Colonic mucosa (tissue), 4 donors: ENCODE measurements at regions not wholly inside any gene's neighbourhood (a gene's known extent, or its start where the extent isn't known, plus 50 kb on each side); places are given as distances from the start of the nearest gene placed in this dataset.

Experiments used
- DNase-seq: peaks from one replicate; pipeline ENCODE4 v3.0.0-alpha.2; 2020
- H3K27ac ChIP-seq: fragments of 200-600 bp; one replicate; pipeline ENCODE4 v1.8.0; 2021
- H3K27me3 ChIP-seq: fragments of 200-600 bp; one replicate; pipeline ENCODE4 v1.8.0; 2021
- H3K36me3 ChIP-seq: fragments of 200-600 bp; one replicate; pipeline ENCODE4 v1.8.0; 2021
- H3K4me1 ChIP-seq: fragments of 200-600 bp; one replicate; pipeline ENCODE4 v1.8.0; 2021; ENCODE audit warnings: mild to moderate bottlenecking
- H3K4me3 ChIP-seq: fragments of 200-600 bp; one replicate; pipeline ENCODE4 v1.8.0; 2021
- H3K9ac ChIP-seq, 2 donors: one replicate each; pipeline ENCODE4 v1.7.0; 2013; ENCODE audit warnings: control low read depth in 2 of 2, low read depth in 2 of 2, low read length in 2 of 2
- H3K9me3 ChIP-seq: fragments of 200-600 bp; one replicate; pipeline ENCODE4 v1.8.0; 2021
- CTCF ChIP-seq: fragments of 200-600 bp; IDR thresholded peaks from one replicate; pipeline ENCODE4 v1.8.0; 2022; ENCODE audit warnings: antibody characterized with exemption, mild to moderate bottlenecking
- intact Hi-C: fragments of 100-400 bp; cut with DNase I; formaldehyde crosslinking; loops from one replicate; pipeline ENCODE4 v1.14.1; 2022
- donor health status: healthy.
- donor health status: DM: no; HTN: no; CAD: no.
- donor health status: DM: no; HTN: no; CAD: no.

- no peak overlapping the region for H3K4me3 ChIP-seq
- no peaks in the 10 kb centered on the region for H3K36me3 ChIP-seq
- intact Hi-C loops, result no loop called here
- no peaks in the 10 kb centered on the region for H3K9me3 ChIP-seq
- no peak for TF ChIP-seq CTCF
- DNase-seq, result no peak
- H3K4me1 ChIP-seq, result no peaks in the 10 kb centered on the region
- no peak overlapping the region for H3K9ac ChIP-seq
- no peak overlapping the region for H3K27ac ChIP-seq
- no peaks in the 10 kb centered on the region for H3K27me3 ChIP-seq
Observed at GRCh38 chr15:31456354-31457060, 129.9 kb downstream of the KLF13 start.

DNA sequence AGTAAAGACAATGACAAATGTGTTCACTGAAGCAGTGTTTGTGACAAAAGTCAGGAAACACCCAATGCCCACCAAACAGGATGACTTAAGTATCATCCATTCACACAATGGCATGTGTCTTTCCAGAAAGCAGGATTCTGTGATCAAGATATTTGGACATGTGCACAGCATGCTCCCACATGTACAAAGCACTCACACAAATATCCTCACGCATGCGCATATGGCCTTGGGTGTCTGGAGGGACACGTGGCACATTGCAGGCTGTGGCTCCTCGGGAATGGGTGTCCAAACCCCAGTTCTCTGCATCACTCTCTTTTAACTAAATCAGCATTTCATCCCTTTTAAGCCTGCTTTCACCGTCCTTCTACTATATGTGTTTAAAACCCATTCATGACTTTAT lies 130.5 kb downstream of the KLF13 start:
- intact Hi-C loops, result no loop called here
- Histone ChIP-seq H3K27me3 (no peaks in the 10 kb centered on the region), H3K36me3 (no peaks in the 10 kb centered on the region), H3K4me3 (no peak overlapping the region), H3K9ac (no peak overlapping the region), H3K9me3 (no peaks in the 10 kb centered on the region), H3K4me1 (no peaks in the 10 kb centered on the region), H3K27ac (no peak overlapping the region)
- DNase-seq, result no peak
- TF ChIP-seq CTCF, result no peak

DNA sequence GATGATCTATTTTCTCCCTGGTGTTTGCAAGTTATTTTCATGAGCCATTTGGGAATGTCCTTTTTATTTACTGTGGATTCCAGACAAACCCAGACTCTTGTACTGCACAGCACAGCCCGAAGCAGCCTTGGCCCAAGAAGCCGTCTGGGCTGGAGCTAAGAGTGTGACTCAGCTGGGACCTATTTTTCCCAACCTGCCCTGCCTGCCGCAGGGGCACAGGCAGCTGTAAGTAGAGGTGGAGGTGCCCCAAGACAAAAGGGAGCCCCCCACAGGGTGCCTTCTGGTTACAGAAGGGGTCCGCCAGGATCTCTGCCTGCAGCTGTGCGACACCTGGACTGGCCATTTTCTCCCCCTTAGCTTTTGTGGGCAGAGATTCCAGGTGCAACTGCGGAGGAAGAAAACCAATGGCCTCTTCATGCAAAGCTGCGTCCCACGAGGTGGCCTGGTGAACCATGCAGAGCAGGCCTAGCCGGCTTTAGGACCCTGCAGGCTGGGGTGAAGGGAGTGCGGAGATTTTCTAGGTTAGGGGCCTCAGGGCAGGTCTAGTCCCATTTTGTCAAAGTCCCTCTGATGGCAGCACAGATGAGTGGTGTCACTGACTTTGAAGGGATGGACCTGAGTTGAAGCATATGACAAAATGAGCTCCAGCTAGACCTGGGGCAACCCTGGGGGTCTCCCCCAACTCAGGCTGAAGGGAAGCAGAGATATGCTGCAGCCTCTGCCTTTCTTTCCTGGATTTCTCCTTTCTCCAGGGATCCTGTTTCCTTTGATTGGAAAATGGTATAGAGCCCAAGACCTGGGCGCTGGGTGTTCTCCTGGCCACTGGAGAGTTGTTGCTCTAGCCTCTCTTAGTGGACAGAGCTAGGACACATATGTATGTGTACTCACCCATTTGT lies 131.2 kb downstream of the KLF13 start:
- Histone ChIP-seq H3K9me3 (no peaks in the 10 kb centered on the region), H3K27me3 (no peaks in the 10 kb centered on the region), H3K4me1 (no peaks in the 10 kb centered on the region), H3K36me3 (no peaks in the 10 kb centered on the region), H3K4me3 (no peak overlapping the region), H3K9ac (no peak overlapping the region), H3K27ac (no peak overlapping the region)
- DNase-seq, result no peak
- TF ChIP-seq CTCF, result no peak
- intact Hi-C loops, result no loop called here

- Histone ChIP-seq H3K9ac (no peak overlapping the region), H3K4me1 (no peaks in the 10 kb centered on the region), H3K9me3 (no peaks in the 10 kb centered on the region), H3K27ac (no peak overlapping the region), H3K4me3 (no peak overlapping the region), H3K36me3 (no peaks in the 10 kb centered on the region), H3K27me3 (no peaks in the 10 kb centered on the region)
- intact Hi-C loops, result no loop called here
- DNase-seq, result no peak
- no peak for TF ChIP-seq CTCF
Observed at GRCh38 chr15:31458596-31459399, 132.2 kb downstream of the KLF13 start.

DNA sequence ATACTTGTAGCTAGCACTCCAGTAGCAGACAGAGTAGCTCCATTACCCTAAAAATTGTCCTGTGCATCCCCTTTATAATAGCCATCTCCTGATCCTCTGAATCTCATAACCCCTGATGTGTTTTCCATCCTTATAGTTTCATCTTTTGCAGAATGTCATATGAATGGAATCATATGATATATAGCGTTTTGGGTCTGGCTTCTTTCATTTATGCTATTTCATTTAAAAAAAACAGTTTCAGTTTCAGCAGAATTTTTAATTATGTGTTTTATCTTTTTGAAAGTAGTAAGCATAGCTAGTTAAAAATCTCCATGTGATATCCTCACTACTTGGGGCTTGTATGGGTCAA lies 132.7 kb downstream of the KLF13 start:
- Histone ChIP-seq H3K9ac (no peak overlapping the region), H3K27ac (no peak overlapping the region), H3K4me1 (no peaks in the 10 kb centered on the region), H3K9me3 (no peaks in the 10 kb centered on the region), H3K4me3 (no peak overlapping the region), H3K27me3 (no peaks in the 10 kb centered on the region), H3K36me3 (no peaks in the 10 kb centered on the region)
- no peak for TF ChIP-seq CTCF
- no peak for DNase-seq
- intact Hi-C loops, result no loop called here
